ENCODE measurements at regions not wholly inside any gene's neighbourhood (a gene's known extent, or its start where the extent isn't known, plus 50 kb on each side); places are given as distances from the start of the nearest gene placed in this dataset.
"Not testable (repeated sequence)": the region's sequence is repeated elsewhere in the genome, so short reads cannot be mapped to it uniquely, and the experiment has no call there.

DNA sequence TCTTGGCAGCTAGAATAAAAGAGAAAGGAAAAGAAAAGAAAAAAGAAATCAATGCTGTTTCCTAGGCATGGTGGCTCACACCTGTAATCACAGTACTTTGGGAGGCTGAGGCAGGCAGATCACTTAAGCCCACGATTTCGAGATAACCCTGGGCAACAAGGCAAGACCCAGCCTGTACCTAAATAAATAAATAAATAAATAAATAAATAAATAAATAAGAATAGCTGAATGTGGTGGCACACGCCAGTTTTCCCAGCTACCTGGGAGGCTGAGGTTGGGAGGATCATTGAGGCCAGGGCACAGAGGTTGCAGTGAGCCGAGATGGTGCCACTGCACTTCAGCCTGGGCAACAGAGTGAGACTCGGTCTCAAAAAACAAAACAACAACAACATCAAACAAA lies 705.0 kb upstream of the SEMA3D start:
- not testable (repeated sequence) for TF ChIP-seq MXI1 (conservative IDR thresholded peaks at IDR 0.05; ENCODE audit: poor library complexity, severe bottlenecking); CTCF (IDR thresholded peaks at IDR 0.05; ENCODE audit: poor library complexity, severe bottlenecking); POLR2AphosphoS5 (IDR thresholded peaks at IDR 0.05); EZH2 (IDR thresholded peaks at IDR 0.05; ENCODE audit: borderline replicate concordance, insufficient read depth, low read length, poor library complexity, severe bottlenecking); EP300 (conservative IDR thresholded peaks at IDR 0.05; ENCODE audit: poor library complexity, severe bottlenecking); TAF1 (IDR thresholded peaks at IDR 0.05; ENCODE audit: low read depth)
